Activated T-cell treated with anti-CD3 and anti-CD28 coated beads, Interleukin-2, amount 50 U/mL, for 4 hours (primary cell): ENCODE measurements at regions not wholly inside any gene's neighbourhood (a gene's known extent, or its start where the extent isn't known, plus 50 kb on each side); places are given as distances from the start of the nearest gene placed in this dataset.
"Not testable (repeated sequence)": the region's sequence is repeated elsewhere in the genome, so short reads cannot be mapped to it uniquely, and the experiment has no call there.

Experiments
- ATAC-seq, 2 donors: fragments of 200-7000 bp; cut with Tn5 transposase; one replicate each; pipeline ENCODE4 v1.10.0; 2021
- DNase-seq: peaks from one replicate; pipeline ENCODE4 v3.0.0-alpha.2; 2020
- H3K27me3 Mint-ChIP-seq: one replicate; pipeline ENCODE4 v1.8.0; 2021; ENCODE audit warnings: low read depth, mixed read lengths
- H3K36me3 Mint-ChIP-seq: one replicate; pipeline ENCODE4 v1.8.0; 2022; ENCODE audit warnings: mixed read lengths; ENCODE audit not compliant: insufficient read depth
- H3K4me1 Mint-ChIP-seq: one replicate; pipeline ENCODE4 v1.8.0; 2021; ENCODE audit warnings: low read depth, mixed read lengths
- H3K4me3 Mint-ChIP-seq: one replicate; pipeline ENCODE4 v1.8.0; 2021; ENCODE audit warnings: mild to moderate bottlenecking, moderate library complexity, mixed read lengths
- H3K9me3 Mint-ChIP-seq: one replicate; pipeline ENCODE4 v1.8.0; 2021; ENCODE audit warnings: mixed read lengths

DNA sequence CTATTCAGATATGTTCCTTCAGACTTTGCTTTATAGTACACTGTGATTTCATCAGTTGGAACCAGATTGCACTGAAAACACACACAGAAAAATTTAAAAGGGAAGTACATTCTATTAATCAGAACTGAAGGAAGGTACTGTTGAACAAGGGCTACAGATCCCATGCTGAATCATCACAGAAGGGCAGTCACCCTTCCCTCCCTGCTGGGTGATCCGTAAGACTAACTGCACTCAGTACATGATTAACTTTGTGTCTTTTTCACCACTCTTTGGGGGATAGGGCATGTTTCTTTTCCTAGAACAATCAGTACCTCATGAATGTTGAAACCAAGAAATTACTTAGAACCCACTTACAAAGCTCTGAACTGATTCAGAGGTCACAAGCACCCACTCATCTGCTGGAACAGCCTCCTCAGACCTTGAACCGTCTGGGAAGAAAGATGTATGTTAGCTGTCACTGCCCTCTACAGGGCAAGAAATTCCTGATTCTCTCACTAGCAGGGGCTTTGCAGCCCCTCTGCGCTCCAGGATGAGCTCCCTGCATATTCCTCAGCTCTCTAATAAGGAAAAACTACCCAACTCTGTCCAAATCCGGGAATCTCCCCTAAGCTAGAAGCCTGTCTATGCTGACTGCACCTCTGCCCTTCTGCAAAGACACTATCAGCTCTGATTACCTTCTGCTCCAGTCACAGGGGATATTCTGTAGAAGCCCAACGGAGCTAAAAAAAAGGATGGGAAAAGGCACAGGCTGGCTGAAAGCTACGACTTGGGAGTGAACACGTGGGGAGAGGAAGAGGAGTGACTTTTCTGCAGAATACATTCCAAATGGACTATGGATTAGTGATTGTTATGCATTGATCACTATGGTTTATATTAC, 51.0 kb downstream of the IARS1 start:
- H3K36me3 Mint-ChIP-seq = peaks cover 73% of the 10 kb centered on the region
- no peak overlapping the region for H3K4me3 Mint-ChIP-seq
- ATAC-seq (no peak), DNase-seq (no peak)
- H3K9me3 Mint-ChIP-seq = no peaks in the 10 kb centered on the region
- no peaks in the 10 kb centered on the region for H3K4me1 Mint-ChIP-seq
- no peaks in the 10 kb centered on the region for H3K27me3 Mint-ChIP-seq

DNA sequence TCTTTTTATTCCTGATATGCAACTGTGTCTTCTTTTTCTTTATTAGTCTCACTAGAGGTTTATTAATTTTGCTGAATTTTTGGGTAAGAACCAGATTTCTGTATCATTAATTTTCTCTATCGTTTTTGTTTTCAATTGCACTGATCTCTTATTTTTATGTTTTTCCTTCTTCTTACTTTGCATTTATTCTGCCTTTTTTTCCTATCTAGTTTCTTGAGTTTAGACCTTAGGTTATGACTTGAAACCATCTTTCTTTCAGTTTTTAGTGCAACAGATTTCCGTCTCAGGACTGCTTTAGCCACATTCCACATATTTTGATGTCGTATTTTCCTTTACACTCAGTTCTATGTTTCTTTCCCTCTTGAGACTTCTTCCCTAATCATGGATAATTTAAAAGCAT, 56.6 kb downstream of the IARS1 start:
- no peak for ATAC-seq

GRCh38 chr9:92236465-92236864, 57.0 kb downstream of the IARS1 start:
- DNase-seq (no peak), ATAC-seq (no peak)
- Mint-ChIP-seq H3K4me3 (no peak overlapping the region), H3K9me3 (no peaks in the 10 kb centered on the region), H3K4me1 (no peaks in the 10 kb centered on the region), H3K36me3 (peaks cover 61% of the 10 kb centered on the region), H3K27me3 (no peaks in the 10 kb centered on the region)

More for the DNA sequence above, 56.6 kb downstream of the IARS1 start:
- Mint-ChIP-seq H3K36me3 (peaks cover 66% of the 10 kb centered on the region), H3K9me3 (no peaks in the 10 kb centered on the region), H3K4me3 (no peak overlapping the region), H3K4me1 (no peaks in the 10 kb centered on the region), H3K27me3 (no peaks in the 10 kb centered on the region)
- no peak for DNase-seq

DNA sequence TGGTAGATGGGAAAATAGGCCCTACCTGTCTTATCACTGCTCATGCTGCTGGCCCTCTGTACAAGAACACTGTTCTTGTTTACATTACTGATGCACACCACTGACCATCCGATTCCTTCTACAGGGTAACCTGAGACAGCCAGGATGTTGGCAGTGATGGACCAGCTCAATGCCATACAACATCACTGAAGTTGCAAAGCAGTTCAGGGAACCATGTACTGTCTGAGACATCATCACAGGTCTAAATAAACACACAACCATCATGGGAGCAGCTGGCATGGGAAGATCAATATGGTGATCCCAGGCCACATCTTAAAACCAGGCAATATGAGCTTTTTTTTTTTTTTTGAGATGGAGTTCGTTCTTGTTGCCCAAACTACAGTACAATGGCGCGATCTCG, 59.0 kb downstream of the IARS1 start:
- no peaks in the 10 kb centered on the region for H3K9me3 Mint-ChIP-seq
- DNase-seq (no peak), ATAC-seq (no peak)
- H3K4me1 Mint-ChIP-seq = no peaks in the 10 kb centered on the region
- H3K27me3 Mint-ChIP-seq = no peaks in the 10 kb centered on the region
- H3K4me3 Mint-ChIP-seq = no peak overlapping the region
- H3K36me3 Mint-ChIP-seq = peaks cover 60% of the 10 kb centered on the region

GRCh38 chr9:92232190-92232589, 61.3 kb downstream of the IARS1 start:
- ATAC-seq = no peak
- H3K27me3 Mint-ChIP-seq = no peaks in the 10 kb centered on the region
- peaks cover 56% of the 10 kb centered on the region for H3K36me3 Mint-ChIP-seq
- no peak for DNase-seq
- no peaks in the 10 kb centered on the region for H3K9me3 Mint-ChIP-seq
- H3K4me1 Mint-ChIP-seq = no peaks in the 10 kb centered on the region
- H3K4me3 Mint-ChIP-seq = no peak overlapping the region

DNA sequence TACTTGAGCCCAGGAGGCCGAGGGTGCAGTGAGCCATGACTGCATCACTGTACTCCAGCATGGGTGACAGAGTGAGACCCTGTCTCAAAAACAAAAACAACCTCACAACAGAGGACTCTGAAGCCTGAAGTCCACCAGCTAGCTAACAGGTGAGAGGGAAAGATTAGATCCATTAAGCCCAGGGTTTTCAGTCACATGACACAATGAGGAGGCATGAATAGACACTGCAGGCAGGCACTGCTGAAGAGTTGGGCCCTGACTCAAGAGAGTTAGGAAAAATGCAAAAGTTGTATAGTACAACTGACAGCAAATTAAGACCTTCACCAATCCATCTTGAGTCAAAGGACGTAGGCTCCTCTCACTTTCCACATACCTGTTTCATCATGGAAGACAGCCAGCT, 64.9 kb downstream of the IARS1 start:
- Mint-ChIP-seq H3K36me3 (peaks cover 53% of the 10 kb centered on the region), H3K4me3 (no peak overlapping the region), H3K27me3 (no peaks in the 10 kb centered on the region), H3K9me3 (no peaks in the 10 kb centered on the region), H3K4me1 (no peaks in the 10 kb centered on the region)
- ATAC-seq = no peak
- DNase-seq = no peak

- no peaks in the 10 kb centered on the region for H3K27me3 Mint-ChIP-seq
- peaks cover 52% of the 10 kb centered on the region for H3K36me3 Mint-ChIP-seq
These were observed 69.3 kb downstream of the IARS1 start for GRCh38 chr9:92224177-92224576.

GRCh38 chr9:92223758-92224157, 69.7 kb downstream of the IARS1 start:
- H3K36me3 Mint-ChIP-seq = peaks cover 53% of the 10 kb centered on the region
- H3K27me3 Mint-ChIP-seq = no peaks in the 10 kb centered on the region
- H3K4me1 Mint-ChIP-seq = no peaks in the 10 kb centered on the region
- ATAC-seq (no peak), DNase-seq (no peak)
- no peak overlapping the region for H3K4me3 Mint-ChIP-seq
- no peaks in the 10 kb centered on the region for H3K9me3 Mint-ChIP-seq

More at GRCh38 chr9:92224177-92224576, 69.3 kb downstream of the IARS1 start:
- H3K9me3 Mint-ChIP-seq = no peaks in the 10 kb centered on the region
- ATAC-seq (no peak), DNase-seq (no peak)
- no peaks in the 10 kb centered on the region for H3K4me1 Mint-ChIP-seq
- no peak overlapping the region for H3K4me3 Mint-ChIP-seq

GRCh38 chr9:92208693-92209524, 84.6 kb downstream of the IARS1 start:
- DNase-seq = no peak
- Mint-ChIP-seq H3K4me3 (no peak overlapping the region), H3K4me1 (no peaks in the 10 kb centered on the region), H3K27me3 (no peaks in the 10 kb centered on the region), H3K9me3 (no peaks in the 10 kb centered on the region), H3K36me3 (peaks cover 55% of the 10 kb centered on the region)
- ATAC-seq = no peak

GRCh38 chr9:92206488-92206887, 87.0 kb downstream of the IARS1 start:
- Mint-ChIP-seq H3K27me3 (no peaks in the 10 kb centered on the region), H3K9me3 (no peaks in the 10 kb centered on the region), H3K4me1 (no peaks in the 10 kb centered on the region), H3K4me3 (no peak overlapping the region), H3K36me3 (peaks cover 38% of the 10 kb centered on the region)
- DNase-seq = no peak
- peak; percentile 34 to 68 for ATAC-seq

GRCh38 chr9:92203887-92204286, 88.7 kb upstream of the SPTLC1 start:
- H3K4me3 Mint-ChIP-seq, H3K9me3 Mint-ChIP-seq, DNase-seq, ATAC-seq, H3K27me3 Mint-ChIP-seq, H3K4me1 Mint-ChIP-seq: not testable (repeated sequence)
- peaks cover 14% of the 10 kb centered on the region for H3K36me3 Mint-ChIP-seq

DNA sequence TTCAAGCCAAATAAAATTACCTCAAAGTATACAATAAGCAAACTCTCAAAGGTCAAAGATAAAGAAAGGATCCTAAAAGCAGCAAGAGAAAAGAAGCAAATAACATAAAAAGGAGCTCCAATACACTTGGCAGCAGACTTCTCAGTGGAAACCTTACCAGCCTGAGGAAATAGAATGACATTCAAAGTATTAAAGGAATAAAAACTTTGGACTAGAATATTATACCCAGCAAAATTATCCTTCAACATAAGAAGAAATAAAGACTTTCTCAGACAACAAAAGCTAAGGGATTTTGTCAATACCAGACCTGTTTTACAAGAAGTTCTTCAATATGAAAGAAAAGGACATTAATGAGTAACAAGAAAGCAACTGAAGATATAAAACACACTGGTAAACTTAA, 83.0 kb upstream of the SPTLC1 start:
- not testable (repeated sequence) for H3K4me1 Mint-ChIP-seq, ATAC-seq, H3K36me3 Mint-ChIP-seq, H3K4me3 Mint-ChIP-seq, H3K9me3 Mint-ChIP-seq, DNase-seq, H3K27me3 Mint-ChIP-seq

DNA sequence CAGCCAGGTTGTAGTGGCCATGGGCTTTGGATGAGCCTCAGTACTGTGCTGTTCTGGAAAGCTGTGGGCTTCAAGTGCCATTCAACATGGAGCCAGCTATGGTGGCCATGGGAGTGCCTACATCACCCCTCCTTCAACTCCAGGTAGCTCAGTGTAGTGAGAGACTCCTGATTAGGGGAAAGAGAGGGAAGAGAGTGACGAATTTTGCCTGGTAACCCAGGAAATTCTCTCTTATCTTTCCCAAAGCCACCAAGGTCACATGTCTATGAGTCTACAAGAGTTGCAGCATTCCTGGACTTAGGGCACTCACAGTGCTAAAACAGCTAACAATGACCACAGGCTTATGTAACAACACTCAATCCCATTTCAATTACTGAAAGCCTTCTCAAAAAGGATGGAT, 81.7 kb upstream of the SPTLC1 start:
- Mint-ChIP-seq H3K36me3 (peaks cover 4% of the 10 kb centered on the region), H3K4me1 (no peaks in the 10 kb centered on the region), H3K9me3 (peaks cover 6% of the 10 kb centered on the region), H3K27me3 (peaks cover 5% of the 10 kb centered on the region), H3K4me3 (no peak overlapping the region)
- ATAC-seq = no peak
- no peak for DNase-seq

- peaks cover 6% of the 10 kb centered on the region for H3K9me3 Mint-ChIP-seq
- peaks cover 4% of the 10 kb centered on the region for H3K36me3 Mint-ChIP-seq
- H3K4me3 Mint-ChIP-seq = no peak overlapping the region
- ATAC-seq (no peak), DNase-seq (no peak)
- no peaks in the 10 kb centered on the region for H3K4me1 Mint-ChIP-seq
- peaks cover 5% of the 10 kb centered on the region for H3K27me3 Mint-ChIP-seq
These were observed 81.2 kb upstream of the SPTLC1 start for GRCh38 chr9:92196400-92196799.

- no peak for DNase-seq
- ATAC-seq = no peak
- Mint-ChIP-seq H3K4me3 (no peak overlapping the region), H3K36me3 (no peaks in the 10 kb centered on the region), H3K27me3 (peaks cover 13% of the 10 kb centered on the region), H3K4me1 (no peaks in the 10 kb centered on the region), H3K9me3 (no peaks in the 10 kb centered on the region)
These were observed 76.6 kb upstream of the SPTLC1 start for GRCh38 chr9:92191801-92192200.
